K562 (cell line): ENCODE measurements at regions not wholly inside any gene's neighbourhood (a gene's known extent, or its start where the extent isn't known, plus 50 kb on each side); places are given as distances from the start of the nearest gene placed in this dataset.

Experiments
- ATAC-seq: fragments of 200-7000 bp; cut with Tn5 transposase; 3 replicates; pipeline ENCODE4 v1.9.1; 2020; ENCODE audit warnings: moderate library complexity
- BruUV-seq: library from RNA; stranded (reverse); fragments of 400-500 nt; replicated peaks from 2 replicates; lab custom pipeline; 2021; lab: Mats Ljungman, UMichigan
- CTCF ChIA-PET: fragments of 300-600 bp; formaldehyde crosslinking; extraction: SDS; loops from one replicate; lab custom pipeline; 2021; ENCODE audit warnings: low intra/inter-chr PET ratio; lab: Yijun Ruan, JAX
- POLR2A ChIA-PET: fragments of 300-600, 350-650 bp; sonication (Branson Sonifier 250); formaldehyde crosslinking; extraction: SDS; loops from one replicate; lab custom pipeline; 2021; ENCODE audit warnings: antibody characterized with exemption, inconsistent platforms; lab: Yijun Ruan, JAX
- DNase-seq, 4 experiments: peaks; one replicate each; pipeline versions ENCODE4 v3.0.0 to v3.0.0-alpha.2; 2011 to 2018; ENCODE audit warnings: low spot score in 3 of 4, mixed read lengths in 3 of 4; ENCODE audit errors: extremely low read depth in 1 of 4
- FAIRE-seq: peaks from 2 replicates; lab custom pipeline; 2011; peaks lifted over from hg19 to GRCh38; lab: Jason Lieb, UNC
- H2AFZ ChIP-seq: 2 replicates; pipeline ENCODE4 v1.6.0; 2011; ENCODE audit warnings: low read depth, low read length, control low read depth, inconsistent platforms
- H3K27ac ChIP-seq: fragments of 200-600 bp; 3 replicates; pipeline ENCODE4 v1.8.0; 2011; ENCODE audit warnings: low read depth, mild to moderate bottlenecking, control low read depth, inconsistent platforms, low read length, moderate library complexity, mixed read lengths; ENCODE audit errors: extremely low read depth
- H3K27me3 ChIP-seq, 2 experiments: fragments of 300-600 bp in 1 of 2; 2 replicates in 1 of 2; 3 replicates in 1 of 2; pipeline versions ENCODE4 v1.6.0 to v1.8.0; 2011; ENCODE audit warnings: inconsistent platforms in 2 of 2, low read length in 2 of 2, mild to moderate bottlenecking in 1 of 2, mixed read lengths in 1 of 2, moderate library complexity in 1 of 2; ENCODE audit not compliant: control insufficient read depth in 2 of 2, insufficient read depth in 2 of 2
- H3K36me3 ChIP-seq: fragments of 300-600 bp; 3 replicates; pipeline ENCODE4 v1.8.0; 2011; ENCODE audit warnings: mild to moderate bottlenecking, low read length, inconsistent platforms; ENCODE audit not compliant: control insufficient read depth, insufficient read depth
- H3K4me1 ChIP-seq, 2 experiments: fragments of 200-600 bp in 1 of 2; replicated peaks in 1 of 2; 2 replicates in 1 of 2; 3 replicates in 1 of 2; pipeline versions ENCODE4 v1.5.1 to v1.8.0; 2011; ENCODE audit warnings: inconsistent platforms in 2 of 2, low read length in 2 of 2, mild to moderate bottlenecking in 1 of 2, mixed read lengths in 1 of 2, moderate library complexity in 1 of 2; ENCODE audit not compliant: control insufficient read depth in 2 of 2, insufficient read depth in 2 of 2
- H3K4me2 ChIP-seq: 2 replicates; pipeline ENCODE4 v1.6.1; 2011; ENCODE audit warnings: low read length, control low read depth, inconsistent platforms, mixed read lengths; ENCODE audit not compliant: insufficient read depth
- H3K4me3 ChIP-seq: fragments of 200-600 bp; sonication (generic), shearing (Covaris generic); 2 replicates; pipeline ENCODE4 v1.5.1; 2016; ENCODE audit warnings: control low read depth, inconsistent platforms
- H3K79me2 ChIP-seq: fragments of 200-600 bp; 3 replicates; pipeline ENCODE4 v1.8.0; 2011; ENCODE audit warnings: low read length, inconsistent platforms; ENCODE audit not compliant: control insufficient read depth, insufficient read depth
- H3K9ac ChIP-seq, 2 experiments: 2 replicates each; pipeline versions ENCODE4 v1.6.0 to v1.6.1; 2011; ENCODE audit warnings: low read depth in 2 of 2, low read length in 2 of 2, control low read depth in 1 of 2, inconsistent platforms in 1 of 2, mild to moderate bottlenecking in 1 of 2, mixed read lengths in 1 of 2; ENCODE audit not compliant: insufficient read depth in 1 of 2
- H3K9me1 ChIP-seq: one replicate; pipeline ENCODE4 v1.6.0; 2011; ENCODE audit warnings: inconsistent platforms, mild to moderate bottlenecking, low read length, moderate library complexity; ENCODE audit not compliant: control insufficient read depth, insufficient read depth
- H3K9me3 ChIP-seq: replicated peaks from 2 replicates; pipeline ENCODE4 v1.5.1; 2011; ENCODE audit warnings: low read depth, low read length, inconsistent platforms; ENCODE audit not compliant: control insufficient read depth, insufficient read depth
- H4K20me1 ChIP-seq: replicated peaks from 2 replicates; pipeline ENCODE4 v1.6.1; 2011; ENCODE audit warnings: low read length, inconsistent platforms, mixed read lengths; ENCODE audit not compliant: control insufficient read depth, insufficient read depth
- CREB5 ChIP-seq: fragments of 250-450 bp; sonication (Bioruptor Pico); IDR thresholded peaks from 2 replicates; pipeline ENCODE4 v1.5.0; 2020; ENCODE audit warnings: mild to moderate bottlenecking
- E2F4 ChIP-seq: sonication (generic); formaldehyde crosslinking; IDR thresholded peaks from 2 replicates; pipeline ENCODE4 v1.8.0; 2022; ENCODE audit warnings: mild to moderate bottlenecking, low read depth, missing genetic modification reagents
- FOXP4 ChIP-seq: sonication (generic); formaldehyde crosslinking; IDR thresholded peaks from 2 replicates; pipeline ENCODE4 v1.8.0; 2022; ENCODE audit warnings: mild to moderate bottlenecking, missing genetic modification reagents, borderline replicate concordance
- GTF2E2 ChIP-seq: fragments of 200-800 bp; sonication (Bioruptor generic); IDR thresholded peaks from 2 replicates; pipeline ENCODE4 v1.6.1; 2016; ENCODE audit warnings: missing genetic modification characterization, missing compliant biosample characterization
- HNRNPUL1 ChIP-seq: fragments of 200-400 bp; formaldehyde crosslinking; IDR thresholded peaks from 2 replicates; pipeline ENCODE4 v1.6.1; 2017; ENCODE audit warnings: low read length
- MAX ChIP-seq: sonication (generic); formaldehyde crosslinking; IDR thresholded peaks from 2 replicates; pipeline ENCODE4 v1.9.0; 2022; ENCODE audit warnings: mild to moderate bottlenecking, missing genetic modification reagents
- RHOXF2B ChIP-seq: fragments of 250-450 bp; sonication (Bioruptor Pico); conservative IDR thresholded peaks from 2 replicates; pipeline ENCODE4 v1.5.1; 2021
- XRCC4 ChIP-seq: IDR thresholded peaks from one replicate; pipeline ENCODE4 v1.6.1; 2011; ENCODE audit not compliant: insufficient read depth, insufficient read length; ENCODE audit errors: extremely low read depth
- ZNF431 ChIP-seq: sonication (generic); formaldehyde crosslinking; IDR thresholded peaks from 2 replicates; pipeline ENCODE4 v1.8.0; 2022; ENCODE audit warnings: mild to moderate bottlenecking, missing genetic modification reagents
- WGBS: fragments of 100-300 bp; shearing (Covaris generic); methylation state at CpG from one replicate; pipeline ENCODE4 v1.1.6; 2016; ENCODE audit warnings: low coverage, mixed read lengths; ENCODE audit not compliant: insufficient coverage; ENCODE audit errors: missing lambda C conversion rate; 5-methylcytosine and 5-hydroxymethylcytosine counted together
- in situ Hi-C: fragments of 300-500 bp; cut with MboI; formaldehyde crosslinking; loops from 4 replicates; pipeline ENCODE4 v1.15.0; 2018; ENCODE audit warnings: inconsistent platforms, mixed read lengths
- intact Hi-C: fragments of 100-400 bp; cut with micrococcal nuclease; formaldehyde crosslinking; loops from 2 replicates; pipeline ENCODE4 v1.14.2; 2022

- TF ChIP-seq FOXP4 (CRISPR knock-in tag): no peak
Observed at GRCh38 chr7:107233-107632, 85.1 kb upstream of the FAM20C start (continued).

GRCh38 chr7:107907-108306 is 84.5 kb upstream of the FAM20C start:
- ATAC-seq (no peak), FAIRE-seq (no peak), DNase-seq (no peak)
- H4K20me1 ChIP-seq: no peaks in the 10 kb centered on the region
- H3K36me3 ChIP-seq: no peaks in the 10 kb centered on the region
- ChIA-PET POLR2A (no interaction called here), CTCF (no interaction called here)
- H2AFZ ChIP-seq: no peak overlapping the region
- TF ChIP-seq XRCC4 (no peak), MAX (CRISPR knock-in tag) (peak; percentile 73; the same call in 1 of the 2 replicates), ZNF431 (no peak), HNRNPUL1 (no peak), CREB5 (CRISPR knock-in tag) (no peak), GTF2E2 (no peak), E2F4 (CRISPR knock-in tag) (0 out of 2 replicates have a peak, but pooled peaks have one; percentile 12), RHOXF2B (CRISPR knock-in tag) (no peak)
- intact Hi-C loops: no loop called here
- peaks cover 3% of the 10 kb centered on the region for H3K9me3 ChIP-seq
- in situ Hi-C loops: no loop called here
- no TSS peak for BruUV-seq
- no peaks in the 10 kb centered on the region for H3K79me2 ChIP-seq
- H3K9ac ChIP-seq: no peak overlapping the region
- H3K4me1 ChIP-seq: no peaks in the 10 kb centered on the region
- H3K27ac ChIP-seq: no peak overlapping the region
- H3K4me3 ChIP-seq: no peak overlapping the region
- no peak overlapping the region for H3K4me2 ChIP-seq
- peaks cover 30 to 47% of the 10 kb centered on the region in 2 experiments; a peak in 4 of 5 replicates for H3K27me3 ChIP-seq
- 0% methylated on average over 3 of the region's 3 CpGs for WGBS
- no peaks in the 10 kb centered on the region for H3K9me1 ChIP-seq
